Smooth muscle cell (in vitro differentiated cells): ENCODE measurements at regions not wholly inside any gene's neighbourhood (a gene's known extent, or its start where the extent isn't known, plus 50 kb on each side); places are given as distances from the start of the nearest gene placed in this dataset.

Source experiments
- DNase-seq: peaks from one replicate; lab custom pipeline; 2025; ENCODE audit not compliant: unreplicated experiment; lab: John Stamatoyannopoulos, UW
- H2AFZ ChIP-seq: fragments of 200-600 bp; sonication (generic); 2 replicates; pipeline ENCODE4 v1.6.0; 2016; ENCODE audit warnings: antibody characterized with exemption, low read depth, mild to moderate bottlenecking
- H3F3A ChIP-seq: fragments of 200-600 bp; sonication (generic); 2 replicates; pipeline ENCODE4 v1.6.0; 2017; ENCODE audit warnings: antibody characterized with exemption, low read depth
- H3K27ac ChIP-seq: fragments of 200-600 bp; sonication (generic); 2 replicates; pipeline ENCODE4 v1.5.1; 2016; ENCODE audit warnings: low read depth, mild to moderate bottlenecking
- H3K27me3 ChIP-seq: fragments of 200-600 bp; sonication (generic); 2 replicates; pipeline ENCODE4 v1.6.1; 2016; ENCODE audit warnings: low read depth, mild to moderate bottlenecking
- H3K36me3 ChIP-seq: fragments of 200-600 bp; sonication (generic); 2 replicates; pipeline ENCODE4 v1.5.1; 2016; ENCODE audit warnings: low read depth
- H3K4me1 ChIP-seq: fragments of 200-600 bp; sonication (generic); 2 replicates; pipeline ENCODE4 v1.5.1; 2016; ENCODE audit warnings: low read depth
- H3K4me2 ChIP-seq: fragments of 200-600 bp; sonication (generic); 2 replicates; pipeline ENCODE4 v1.6.0; 2016; ENCODE audit warnings: mild to moderate bottlenecking
- H3K4me3 ChIP-seq: fragments of 200-600 bp; sonication (generic); 2 replicates; pipeline ENCODE4 v1.5.1; 2016; ENCODE audit warnings: mild to moderate bottlenecking
- H3K79me2 ChIP-seq: fragments of 200-600 bp; sonication (generic); 2 replicates; pipeline ENCODE4 v1.6.0; 2016; ENCODE audit warnings: low read depth, mild to moderate bottlenecking
- H3K9ac ChIP-seq: fragments of 200-600 bp; sonication (generic); 2 replicates; pipeline ENCODE4 v1.6.0; 2016; ENCODE audit warnings: low read depth
- H3K9me3 ChIP-seq: fragments of 200-600 bp; sonication (generic); replicated peaks from 2 replicates; pipeline ENCODE4 v1.5.1; 2016; ENCODE audit warnings: low read depth
- H4K20me1 ChIP-seq: fragments of 200-600 bp; sonication (generic); 2 replicates; pipeline ENCODE4 v1.6.0; 2016; ENCODE audit warnings: low read depth
- CTCF ChIP-seq: fragments of 200-600 bp; sonication (generic); IDR thresholded peaks from 2 replicates; pipeline ENCODE4 v1.5.1; 2017; ENCODE audit warnings: borderline replicate concordance, mild to moderate bottlenecking, antibody characterized with exemption; ENCODE audit not compliant: insufficient read depth, poor library complexity, severe bottlenecking
- WGBS: methylation state at CpG from one replicate; pipeline ENCODE4 v1.1.7; 2016; ENCODE audit warnings: low lambda C conversion rate; 5-methylcytosine and 5-hydroxymethylcytosine counted together

GRCh38 chr1:30248774-30249173, 474.6 kb downstream of the MATN1 start:
- H3K79me2 ChIP-seq: no peaks in the 10 kb centered on the region
- WGBS: 94% methylated on average over 3 of the region's 3 CpGs
- no peak for TF ChIP-seq CTCF
- DNase-seq: no peak
- H3K4me3 ChIP-seq: no peak overlapping the region
- H3K9me3 ChIP-seq: no peaks in the 10 kb centered on the region
- no peaks in the 10 kb centered on the region for H4K20me1 ChIP-seq
- H3K27ac ChIP-seq: no peak overlapping the region
- no peaks in the 10 kb centered on the region for H3F3A ChIP-seq
- no peak overlapping the region for H3K9ac ChIP-seq
- H3K27me3 ChIP-seq: peaks cover 22% of the 10 kb centered on the region
- peaks cover 14% of the 10 kb centered on the region for H3K4me1 ChIP-seq
- H3K4me2 ChIP-seq: no peak overlapping the region
- H2AFZ ChIP-seq: no peak overlapping the region
- H3K36me3 ChIP-seq: no peaks in the 10 kb centered on the region

GRCh38 chr1:30248373-30248772, 475.0 kb downstream of the MATN1 start:
- Histone ChIP-seq H3K36me3 (no peaks in the 10 kb centered on the region), H3F3A (no peaks in the 10 kb centered on the region), H2AFZ (no peak overlapping the region), H3K4me2 (no peak overlapping the region), H3K27me3 (peaks cover 22% of the 10 kb centered on the region), H3K9ac (no peak overlapping the region), H3K4me3 (no peak overlapping the region), H4K20me1 (no peaks in the 10 kb centered on the region), H3K9me3 (no peaks in the 10 kb centered on the region), H3K79me2 (no peaks in the 10 kb centered on the region), H3K27ac (no peak overlapping the region), H3K4me1 (peaks cover 14% of the 10 kb centered on the region)
- 86% methylated on average over 3 of the region's 3 CpGs for WGBS
- no peak for DNase-seq
- TF ChIP-seq CTCF: no peak

GRCh38 chr1:30244801-30245200, 478.6 kb downstream of the MATN1 start:
- Histone ChIP-seq H3F3A (no peaks in the 10 kb centered on the region), H3K79me2 (no peaks in the 10 kb centered on the region), H4K20me1 (no peaks in the 10 kb centered on the region), H3K4me2 (no peak overlapping the region), H3K4me1 (peaks cover 17% of the 10 kb centered on the region), H3K9ac (no peak overlapping the region), H3K4me3 (no peak overlapping the region), H3K27ac (no peak overlapping the region), H2AFZ (no peak overlapping the region), H3K27me3 (peaks cover 13% of the 10 kb centered on the region), H3K9me3 (no peaks in the 10 kb centered on the region), H3K36me3 (no peaks in the 10 kb centered on the region)
- no peak for DNase-seq
- WGBS: 88% methylated on average over 9 of the region's 9 CpGs
- no peak for TF ChIP-seq CTCF

- Histone ChIP-seq H3K4me1 (peaks cover 17% of the 10 kb centered on the region), H3K9ac (no peak overlapping the region), H3K27ac (no peak overlapping the region), H3K9me3 (no peaks in the 10 kb centered on the region), H3K4me3 (no peak overlapping the region), H3K4me2 (no peak overlapping the region), H4K20me1 (no peaks in the 10 kb centered on the region), H3K79me2 (no peaks in the 10 kb centered on the region), H3K27me3 (peaks cover 3% of the 10 kb centered on the region), H3F3A (no peaks in the 10 kb centered on the region), H3K36me3 (no peaks in the 10 kb centered on the region), H2AFZ (no peak overlapping the region)
- 49% methylated on average over 5 of the region's 5 CpGs for WGBS
- no peak for TF ChIP-seq CTCF
- DNase-seq: no peak
Observed at GRCh38 chr1:30242722-30243457, 480.5 kb downstream of the MATN1 start.
